ENCODE measurements at regions not wholly inside any gene's neighbourhood (a gene's known extent, or its start where the extent isn't known, plus 50 kb on each side); places are given as distances from the start of the nearest gene placed in this dataset.

GRCh38 chr14:65329481-65329880 is 83.0 kb upstream of the FUT8 start:
- DNase-seq: no peak
- intact Hi-C loops (cut with DNase I): no loop called here
- Histone ChIP-seq H3K27me3 (no peaks in the 10 kb centered on the region), H3K4me1 (replicated peaks in 1 of 2) (no peaks in the 10 kb centered on the region), H3K4me3 (no peak overlapping the region), H3K36me3 (replicated peaks in 1 of 2) (no peaks in the 10 kb centered on the region), H3K27ac (no peak overlapping the region), H3K9me3 (replicated peaks in 1 of 3) (no peaks in the 10 kb centered on the region)
- TF ChIP-seq, protein P1, sequence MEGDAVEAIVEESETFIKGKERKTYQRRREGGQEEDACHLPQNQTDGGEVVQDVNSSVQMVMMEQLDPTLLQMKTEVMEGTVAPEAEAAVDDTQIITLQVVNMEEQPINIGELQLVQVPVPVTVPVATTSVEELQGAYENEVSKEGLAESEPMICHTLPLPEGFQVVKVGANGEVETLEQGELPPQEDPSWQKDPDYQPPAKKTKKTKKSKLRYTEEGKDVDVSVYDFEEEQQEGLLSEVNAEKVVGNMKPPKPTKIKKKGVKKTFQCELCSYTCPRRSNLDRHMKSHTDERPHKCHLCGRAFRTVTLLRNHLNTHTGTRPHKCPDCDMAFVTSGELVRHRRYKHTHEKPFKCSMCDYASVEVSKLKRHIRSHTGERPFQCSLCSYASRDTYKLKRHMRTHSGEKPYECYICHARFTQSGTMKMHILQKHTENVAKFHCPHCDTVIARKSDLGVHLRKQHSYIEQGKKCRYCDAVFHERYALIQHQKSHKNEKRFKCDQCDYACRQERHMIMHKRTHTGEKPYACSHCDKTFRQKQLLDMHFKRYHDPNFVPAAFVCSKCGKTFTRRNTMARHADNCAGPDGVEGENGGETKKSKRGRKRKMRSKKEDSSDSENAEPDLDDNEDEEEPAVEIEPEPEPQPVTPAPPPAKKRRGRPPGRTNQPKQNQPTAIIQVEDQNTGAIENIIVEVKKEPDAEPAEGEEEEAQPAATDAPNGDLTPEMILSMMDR (IDR thresholded peaks at IDR 0.05): no peak
- no peak for TF ChIP-seq POLR2A (IDR thresholded peaks at IDR 0.05)
- WGBS, 4 donors: 93 to 100% (median 97%) methylated on average over 2 of the region's 2 CpGs

GRCh38 chr14:65329911-65330310 is 82.6 kb upstream of the FUT8 start:
- H3K27ac ChIP-seq: no peak overlapping the region
- TF ChIP-seq POLR2A (IDR thresholded peaks at IDR 0.05): no peak
- TF ChIP-seq, protein P1 (IDR thresholded peaks at IDR 0.05): no peak
- H3K9me3 ChIP-seq (replicated peaks in 1 of 3): no peaks in the 10 kb centered on the region
- 44 to 79% (median 66%) methylated on average over 2 of the region's 2 CpGs for WGBS, 4 donors
- intact Hi-C loops (cut with DNase I): no loop called here
- H3K4me1 ChIP-seq (replicated peaks in 1 of 2): no peaks in the 10 kb centered on the region
- H3K27me3 ChIP-seq: no peaks in the 10 kb centered on the region
- DNase-seq: no peak
- H3K4me3 ChIP-seq: no peak overlapping the region
- no peaks in the 10 kb centered on the region for H3K36me3 ChIP-seq (replicated peaks in 1 of 2)

DNA sequence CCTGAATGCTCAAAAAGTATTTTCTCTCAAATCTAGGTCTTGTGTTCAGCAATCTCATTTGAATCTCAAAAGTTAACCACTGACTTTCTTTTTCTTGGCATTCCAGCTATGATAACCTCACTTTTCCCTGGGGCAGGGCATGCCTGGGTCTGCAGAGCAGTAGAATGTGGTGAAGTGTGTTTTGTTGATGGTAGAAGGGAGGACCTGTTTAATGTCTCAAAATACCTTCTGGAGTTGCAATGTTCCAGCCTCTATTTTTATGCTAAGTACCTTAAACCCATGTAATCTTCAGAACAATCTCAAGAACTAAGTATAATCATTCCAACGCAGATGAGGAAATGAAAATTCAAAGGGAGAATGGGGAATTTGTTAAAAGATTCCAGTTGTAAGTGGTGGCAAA is 82.1 kb upstream of the FUT8 start:
- 44 to 59% (median 56%) methylated on average over 1 of the region's 1 CpG for WGBS, 4 donors
- H3K4me1 ChIP-seq (replicated peaks in 1 of 2): no peaks in the 10 kb centered on the region
- no peaks in the 10 kb centered on the region for H3K27me3 ChIP-seq
- no peak for TF ChIP-seq POLR2A (IDR thresholded peaks at IDR 0.05)
- TF ChIP-seq, protein P1 (IDR thresholded peaks at IDR 0.05): no peak
- H3K27ac ChIP-seq: no peak overlapping the region
- no peaks in the 10 kb centered on the region for H3K36me3 ChIP-seq (replicated peaks in 1 of 2)
- H3K4me3 ChIP-seq: no peak overlapping the region
- no peaks in the 10 kb centered on the region for H3K9me3 ChIP-seq (replicated peaks in 1 of 3)
- no peak for DNase-seq
- intact Hi-C loops (cut with DNase I): no loop called here

- 86 to 91% (median 88%) methylated on average over 3 of the region's 3 CpGs for WGBS, 4 donors
- intact Hi-C loops (cut with DNase I): no loop called here
- TF ChIP-seq, protein P1 (IDR thresholded peaks at IDR 0.05): no peak
- no peak for TF ChIP-seq POLR2A (IDR thresholded peaks at IDR 0.05)
- DNase-seq: no peak
- H3K9me3 ChIP-seq (replicated peaks in 1 of 3): no peaks in the 10 kb centered on the region
- no peaks in the 10 kb centered on the region for H3K4me1 ChIP-seq (replicated peaks in 1 of 2)
- H3K4me3 ChIP-seq: no peak overlapping the region
- no peaks in the 10 kb centered on the region for H3K36me3 ChIP-seq (replicated peaks in 1 of 2)
- no peaks in the 10 kb centered on the region for H3K27me3 ChIP-seq
- H3K27ac ChIP-seq: no peak overlapping the region
Measured at GRCh38 chr14:65331652-65332051, 80.9 kb upstream of the FUT8 start.
